Omental fat pad (tissue), 3 donors: ENCODE measurements at regions not wholly inside any gene's neighbourhood (a gene's known extent, or its start where the extent isn't known, plus 50 kb on each side); places are given as distances from the start of the nearest gene placed in this dataset.

Source experiments
- ATAC-seq: fragments of 150-250 bp; one replicate; pipeline ENCODE4 v1.9.1; 2016; ENCODE audit warnings: mild to moderate bottlenecking, moderate library complexity; ENCODE audit not compliant: low FRiP score
- DNase-seq: peaks from one replicate; pipeline ENCODE4 v3.0.0-alpha.2; 2019; ENCODE audit warnings: low spot score
- CTCF ChIP-seq, 3 donors: fragments of 450-650 bp; IDR thresholded peaks; one replicate each; pipeline ENCODE4 v1.5.1; 2016 to 2017; ENCODE audit warnings: antibody characterized with exemption in 3 of 3, mild to moderate bottlenecking in 3 of 3, moderate library complexity in 2 of 3

GRCh38 chr6:156283091-156283490, 494.1 kb upstream of the ARID1B start:
- no peak for TF ChIP-seq CTCF (IDR thresholded peaks at IDR 0.05)
- no peak for ATAC-seq
- no peak for DNase-seq

- ATAC-seq = no peak
- TF ChIP-seq CTCF (IDR thresholded peaks at IDR 0.05) = no peak
- no peak for DNase-seq
Measured at GRCh38 chr6:156282087-156282486, 495.1 kb upstream of the ARID1B start.

- DNase-seq (no peak), ATAC-seq (no peak)
- TF ChIP-seq CTCF (IDR thresholded peaks at IDR 0.05) = no peak
Measured at GRCh38 chr6:156281266-156281665, 495.9 kb upstream of the ARID1B start.

- ATAC-seq (no peak), DNase-seq (no peak)
- TF ChIP-seq CTCF (IDR thresholded peaks at IDR 0.05) = no peak
Measured at GRCh38 chr6:156280065-156280464, 497.1 kb upstream of the ARID1B start.

GRCh38 chr6:156279261-156279969, 497.8 kb upstream of the ARID1B start:
- DNase-seq = no peak
- no peak for ATAC-seq
- TF ChIP-seq CTCF (IDR thresholded peaks at IDR 0.05) = no peak

- DNase-seq = no peak
- no peak for ATAC-seq
- TF ChIP-seq CTCF (IDR thresholded peaks at IDR 0.05) = no peak
Measured at GRCh38 chr6:156273065-156273711, 504.0 kb upstream of the ARID1B start.
